Putamen (tissue), 1 donor: ENCODE measurements at regions not wholly inside any gene's neighbourhood (a gene's known extent, or its start where the extent isn't known, plus 50 kb on each side); places are given as distances from the start of the nearest gene placed in this dataset.

Experiments used
- DNase-seq: peaks from one replicate; pipeline ENCODE4 v3.0.0-alpha.2; 2016; ENCODE audit warnings: low spot score

GRCh38 chr9:121601194-121601593, 50.2 kb upstream of the DAB2IP start:
- no peak for DNase-seq
